Mesenchymal stem cell (in vitro differentiated cells and primary cell): ENCODE measurements at regions not wholly inside any gene's neighbourhood (a gene's known extent, or its start where the extent isn't known, plus 50 kb on each side); places are given as distances from the start of the nearest gene placed in this dataset.

Experiments
- DNase-seq: peaks from one replicate; pipeline ENCODE4 v3.0.0-alpha.2; 2013
- H2AFZ ChIP-seq: one replicate; pipeline ENCODE4 v1.6.1; 2013; ENCODE audit warnings: low read depth, mild to moderate bottlenecking, control low read depth, inconsistent platforms, low read length, moderate library complexity
- H2AK5ac ChIP-seq: 2 replicates; pipeline ENCODE4 v1.6.1; 2013; ENCODE audit warnings: low read length, moderate library complexity, mild to moderate bottlenecking, inconsistent platforms; ENCODE audit not compliant: severe bottlenecking
- H2BK120ac ChIP-seq: one replicate; pipeline ENCODE4 v1.6.1; 2013; ENCODE audit warnings: low read depth, mild to moderate bottlenecking, inconsistent platforms, low read length, moderate library complexity
- H2BK12ac ChIP-seq, 2 experiments: one replicate each; pipeline ENCODE4 v1.6.1; 2013; ENCODE audit warnings: inconsistent platforms in 2 of 2, low read length in 2 of 2, mild to moderate bottlenecking in 2 of 2, moderate library complexity in 2 of 2, control low read depth in 1 of 2
- H2BK15ac ChIP-seq: one replicate; pipeline ENCODE4 v1.6.1; 2013; ENCODE audit warnings: mild to moderate bottlenecking, low read depth, inconsistent platforms; ENCODE audit not compliant: poor library complexity, severe bottlenecking
- H2BK5ac ChIP-seq: 2 replicates; pipeline ENCODE4 v1.6.1; 2013; ENCODE audit warnings: low read depth, mild to moderate bottlenecking, low read length, control low read depth, inconsistent platforms; ENCODE audit not compliant: poor library complexity, severe bottlenecking
- H3K14ac ChIP-seq, 2 experiments: one replicate each; pipeline ENCODE4 v1.6.1; 2013; ENCODE audit warnings: inconsistent platforms in 2 of 2, low read length in 2 of 2, control low read depth in 1 of 2, mild to moderate bottlenecking in 1 of 2, moderate library complexity in 1 of 2
- H3K18ac ChIP-seq, 2 experiments: one replicate each; pipeline ENCODE4 v1.6.1; 2013; ENCODE audit warnings: inconsistent platforms in 2 of 2, low read length in 2 of 2, control low read depth in 1 of 2, low read depth in 1 of 2, mild to moderate bottlenecking in 1 of 2
- H3K23ac ChIP-seq, 2 experiments: one replicate each; pipeline ENCODE4 v1.6.1; 2013; ENCODE audit warnings: inconsistent platforms in 2 of 2, low read length in 2 of 2, mild to moderate bottlenecking in 2 of 2, moderate library complexity in 2 of 2, control low read depth in 1 of 2
- H3K27ac ChIP-seq: 2 replicates; pipeline ENCODE4 v1.5.1; 2013; ENCODE audit warnings: mild to moderate bottlenecking, moderate library complexity, low read length, control low read depth, inconsistent platforms; ENCODE audit not compliant: poor library complexity, severe bottlenecking
- H3K27me3 ChIP-seq, 2 experiments: 2 replicates each; pipeline versions ENCODE4 v1.6.1 to v1.7.0; 2013; ENCODE audit warnings: low read length in 2 of 2, mild to moderate bottlenecking in 2 of 2, moderate library complexity in 2 of 2, control low read depth in 1 of 2, inconsistent platforms in 1 of 2; ENCODE audit not compliant: control insufficient read depth in 1 of 2, insufficient read depth in 1 of 2
- H3K36me3 ChIP-seq, 2 experiments: 2 replicates each; pipeline versions ENCODE4 v1.6.1 to v1.7.0; 2013; ENCODE audit warnings: low read length in 2 of 2, control low read depth in 1 of 2, inconsistent platforms in 1 of 2, low read depth in 1 of 2, mild to moderate bottlenecking in 1 of 2; ENCODE audit not compliant: insufficient read depth in 2 of 2, control insufficient read depth in 1 of 2
- H3K4ac ChIP-seq, 2 experiments: one replicate each; pipeline ENCODE4 v1.6.1; 2013; ENCODE audit warnings: inconsistent platforms in 2 of 2, low read length in 2 of 2, mild to moderate bottlenecking in 2 of 2, moderate library complexity in 2 of 2, control low read depth in 1 of 2, low read depth in 1 of 2
- H3K4me1 ChIP-seq: 2 replicates; pipeline ENCODE4 v1.6.1; 2013; ENCODE audit warnings: low read depth, low read length, control low read depth; ENCODE audit not compliant: control insufficient read depth, insufficient read depth
- H3K4me2 ChIP-seq: 2 replicates; pipeline ENCODE4 v1.6.1; 2013; ENCODE audit warnings: low read length, mild to moderate bottlenecking, inconsistent platforms; ENCODE audit not compliant: poor library complexity, severe bottlenecking
- H3K4me3 ChIP-seq, 2 experiments: 2 replicates each; pipeline versions ENCODE4 v1.5.1 to v1.7.0; 2013; ENCODE audit warnings: low read length in 2 of 2, mild to moderate bottlenecking in 2 of 2, control low read depth in 1 of 2, low read depth in 1 of 2; ENCODE audit not compliant: insufficient read depth in 1 of 2
- H3K79me1 ChIP-seq: replicated peaks from 2 replicates; pipeline ENCODE4 v1.6.1; 2013; ENCODE audit warnings: mild to moderate bottlenecking, control low read depth, low read length, inconsistent platforms; ENCODE audit not compliant: poor library complexity, severe bottlenecking
- H3K9ac ChIP-seq: 2 replicates; pipeline ENCODE4 v1.7.0; 2013; ENCODE audit warnings: mild to moderate bottlenecking, low read length, moderate library complexity
- H3K9me3 ChIP-seq: 2 replicates; pipeline ENCODE4 v1.7.0; 2013; ENCODE audit warnings: mild to moderate bottlenecking, low read length; ENCODE audit not compliant: control insufficient read depth
- H4K8ac ChIP-seq: one replicate; pipeline ENCODE4 v1.6.1; 2013; ENCODE audit warnings: inconsistent platforms, mild to moderate bottlenecking, low read length, moderate library complexity
- H4K91ac ChIP-seq: one replicate; pipeline ENCODE4 v1.6.1; 2013; ENCODE audit warnings: mild to moderate bottlenecking, low read length, inconsistent platforms
- WGBS: methylation state at CpG from one replicate; pipeline ENCODE4 v1.1.7; 2013; ENCODE audit warnings: mixed read lengths; 5-methylcytosine and 5-hydroxymethylcytosine counted together

DNA sequence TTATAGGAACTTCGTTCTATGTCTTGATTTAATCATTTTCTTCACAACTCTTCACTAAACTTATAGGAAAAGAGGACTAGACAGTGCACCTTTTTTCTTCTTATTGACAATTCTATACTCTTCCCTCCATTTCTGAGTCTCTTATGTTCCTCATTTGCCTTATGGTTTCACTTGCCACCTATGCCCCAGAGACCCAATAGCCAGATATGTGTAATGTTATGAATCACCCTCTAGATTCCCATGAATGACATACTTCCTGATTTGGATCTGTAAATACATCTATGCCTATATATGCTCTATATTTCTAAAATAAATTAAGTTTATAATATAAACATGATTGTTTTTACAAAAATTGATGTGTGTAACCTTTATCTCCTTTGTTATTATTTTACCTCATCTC is 514.1 kb upstream of the MEF2C start:
- Histone ChIP-seq H3K79me1 (no peaks in the 10 kb centered on the region), H3K9me3 (no peaks in the 10 kb centered on the region), H2BK12ac (no peak overlapping the region), H2BK15ac (no peak overlapping the region), H2BK5ac (no peak overlapping the region), H3K4me2 (no peak overlapping the region), H3K4me1 (no peaks in the 10 kb centered on the region), H2AFZ (no peak overlapping the region), H4K91ac (no peak overlapping the region), H3K18ac (no peak overlapping the region), H3K14ac (no peak overlapping the region), H3K23ac (no peak overlapping the region), H3K36me3 (no peaks in the 10 kb centered on the region), H3K4me3 (peak overlapping the region in 1 of 2 experiments; percentile 12), H3K9ac (no peak overlapping the region), H2AK5ac (no peak overlapping the region), H3K27ac (no peak overlapping the region), H3K27me3 (no peaks in the 10 kb centered on the region), H3K4ac (no peak overlapping the region), H4K8ac (no peak overlapping the region), H2BK120ac (no peak overlapping the region)
- DNase-seq = peak; percentile 27
- WGBS = 93% methylated on average over 1 of the region's 1 CpG

DNA sequence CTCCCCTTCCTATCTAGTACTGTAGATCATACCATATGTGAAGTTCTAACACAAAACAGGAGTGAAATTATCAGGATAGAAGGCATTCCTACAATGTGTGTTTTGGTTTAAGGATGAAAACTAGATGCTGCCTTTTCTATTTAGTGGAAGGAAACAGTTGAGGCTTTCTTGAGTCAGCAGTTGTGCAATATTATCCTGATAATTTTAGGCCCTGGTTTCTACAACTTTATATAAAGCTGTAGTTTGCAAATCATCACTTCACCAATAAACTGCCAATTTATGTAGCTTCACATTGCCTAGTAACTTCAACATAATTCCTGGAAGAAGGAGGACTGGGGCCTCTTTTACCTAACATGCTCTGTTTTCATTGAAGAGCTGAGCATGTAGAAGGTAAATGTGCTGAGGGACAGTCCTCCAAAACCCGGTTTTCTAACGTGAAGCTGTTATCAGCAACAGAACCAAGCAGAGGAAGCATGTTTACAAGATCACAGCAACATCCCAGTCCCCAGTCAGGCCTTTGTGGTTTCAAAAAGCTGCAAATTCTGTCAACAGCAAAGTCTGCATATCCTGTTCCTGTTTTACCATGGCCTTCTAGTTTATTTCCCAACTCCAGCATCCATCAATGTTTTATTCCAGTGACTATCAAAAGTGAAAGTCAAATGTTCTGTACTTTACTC is 513.4 kb upstream of the MEF2C start:
- Histone ChIP-seq H3K79me1 (no peaks in the 10 kb centered on the region), H3K14ac (no peak overlapping the region), H2BK12ac (peak overlapping the region in 1 of 2 experiments; percentile 69), H3K9me3 (no peaks in the 10 kb centered on the region), H2BK15ac (no peak overlapping the region), H4K91ac (no peak overlapping the region), H3K27me3 (no peaks in the 10 kb centered on the region), H3K27ac (no peak overlapping the region), H4K8ac (peak overlapping the region; percentile 86), H3K4ac (no peak overlapping the region), H2AK5ac (no peak overlapping the region), H3K36me3 (no peaks in the 10 kb centered on the region), H3K9ac (peak overlapping the region; percentile 37), H3K4me3 (peak overlapping the region in 1 of 2 experiments; percentile 12), H2BK5ac (no peak overlapping the region), H2AFZ (no peak overlapping the region), H2BK120ac (no peak overlapping the region), H3K18ac (no peak overlapping the region), H3K23ac (no peak overlapping the region), H3K4me1 (no peaks in the 10 kb centered on the region), H3K4me2 (no peak overlapping the region)
- 26% methylated on average over 2 of the region's 2 CpGs for WGBS
- DNase-seq = peak; percentile 80

DNA sequence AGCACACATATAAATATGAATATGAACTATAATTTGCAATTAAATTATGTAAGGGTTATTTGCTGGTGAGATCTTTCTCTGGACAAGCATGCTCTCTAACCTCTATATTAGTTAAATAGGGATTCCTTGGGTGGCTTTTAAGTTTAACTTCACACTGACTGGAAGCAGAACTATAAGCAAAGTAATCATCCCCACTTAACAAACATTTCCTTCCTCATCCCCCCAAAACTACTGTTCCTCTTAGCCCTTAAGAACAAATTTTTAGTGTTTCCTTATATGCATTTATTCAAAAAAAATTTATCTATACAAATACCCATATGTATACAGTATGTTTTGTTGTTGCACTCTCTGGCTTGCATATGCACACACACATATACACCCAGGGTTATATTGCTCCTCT is 512.1 kb upstream of the MEF2C start:
- H2AK5ac ChIP-seq = no peak overlapping the region
- no peak overlapping the region for H2BK5ac ChIP-seq
- DNase-seq = no peak
- no peak overlapping the region for H3K14ac ChIP-seq
- H3K4me3 ChIP-seq = no peak overlapping the region
- no peak overlapping the region for H3K18ac ChIP-seq
- no peak overlapping the region for H2AFZ ChIP-seq
- no peak overlapping the region for H3K23ac ChIP-seq
- no peak overlapping the region for H3K9ac ChIP-seq
- no peaks in the 10 kb centered on the region for H3K9me3 ChIP-seq
- no peak overlapping the region for H4K91ac ChIP-seq
- no peak overlapping the region for H4K8ac ChIP-seq
- no peaks in the 10 kb centered on the region for H3K36me3 ChIP-seq
- H3K4ac ChIP-seq = no peak overlapping the region
- no peak overlapping the region for H3K27ac ChIP-seq
- H3K27me3 ChIP-seq = no peaks in the 10 kb centered on the region
- H3K79me1 ChIP-seq = no peaks in the 10 kb centered on the region
- no peak overlapping the region for H2BK120ac ChIP-seq
- no peaks in the 10 kb centered on the region for H3K4me1 ChIP-seq
- H2BK12ac ChIP-seq = no peak overlapping the region
- H3K4me2 ChIP-seq = no peak overlapping the region
- H2BK15ac ChIP-seq = no peak overlapping the region

DNA sequence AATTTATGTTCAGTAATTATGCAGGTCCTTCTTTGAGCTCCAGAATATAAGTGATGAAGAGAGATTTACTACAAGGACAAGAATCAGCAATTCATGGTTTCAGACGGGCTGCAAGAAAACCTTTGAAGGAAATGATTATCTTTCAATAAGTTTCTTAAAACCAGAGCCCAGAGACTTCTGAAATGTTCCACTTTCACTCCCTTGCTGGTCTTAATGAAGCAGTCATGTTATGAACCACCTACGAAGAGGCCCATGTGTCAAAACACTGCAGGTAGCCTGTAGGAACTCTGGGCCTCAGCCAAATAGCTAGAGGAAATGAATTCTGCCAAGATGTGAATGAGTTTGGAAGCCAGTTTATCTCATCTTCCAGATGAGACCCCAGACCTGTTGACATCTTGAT is 505.9 kb upstream of the MEF2C start:
- 79% methylated on average over 2 of the region's 2 CpGs for WGBS
- no peak overlapping the region for H3K4me3 ChIP-seq
- H3K14ac ChIP-seq = no peak overlapping the region
- H2BK15ac ChIP-seq = no peak overlapping the region
- H3K4me2 ChIP-seq = no peak overlapping the region
- no peak overlapping the region for H2AFZ ChIP-seq
- no peaks in the 10 kb centered on the region for H3K9me3 ChIP-seq
- no peak for DNase-seq
- no peak overlapping the region for H4K91ac ChIP-seq
- H3K79me1 ChIP-seq = no peaks in the 10 kb centered on the region
- H3K27me3 ChIP-seq = no peaks in the 10 kb centered on the region
- H2BK120ac ChIP-seq = no peak overlapping the region
- no peaks in the 10 kb centered on the region for H3K36me3 ChIP-seq
- no peak overlapping the region for H3K23ac ChIP-seq
- H2AK5ac ChIP-seq = no peak overlapping the region
- no peak overlapping the region for H3K27ac ChIP-seq
- no peak overlapping the region for H3K4ac ChIP-seq
- no peak overlapping the region for H3K18ac ChIP-seq
- no peak overlapping the region for H3K9ac ChIP-seq
- no peaks in the 10 kb centered on the region for H3K4me1 ChIP-seq
- H2BK12ac ChIP-seq = no peak overlapping the region
- H2BK5ac ChIP-seq = no peak overlapping the region
- H4K8ac ChIP-seq = no peak overlapping the region
